HG03139 (cell line): ENCODE measurements at regions not wholly inside any gene's neighbourhood (a gene's known extent, or its start where the extent isn't known, plus 50 kb on each side); places are given as distances from the start of the nearest gene placed in this dataset.
"Not testable (repeated sequence)": the region's sequence is repeated elsewhere in the genome, so short reads cannot be mapped to it uniquely, and the experiment has no call there.

ENCODE experiments used
- ATAC-seq: cut with Tn5 transposase; IDR thresholded peaks from one replicate; pipeline ENCODE4 v1.9.1; 2021; ENCODE audit not compliant: unreplicated experiment

DNA sequence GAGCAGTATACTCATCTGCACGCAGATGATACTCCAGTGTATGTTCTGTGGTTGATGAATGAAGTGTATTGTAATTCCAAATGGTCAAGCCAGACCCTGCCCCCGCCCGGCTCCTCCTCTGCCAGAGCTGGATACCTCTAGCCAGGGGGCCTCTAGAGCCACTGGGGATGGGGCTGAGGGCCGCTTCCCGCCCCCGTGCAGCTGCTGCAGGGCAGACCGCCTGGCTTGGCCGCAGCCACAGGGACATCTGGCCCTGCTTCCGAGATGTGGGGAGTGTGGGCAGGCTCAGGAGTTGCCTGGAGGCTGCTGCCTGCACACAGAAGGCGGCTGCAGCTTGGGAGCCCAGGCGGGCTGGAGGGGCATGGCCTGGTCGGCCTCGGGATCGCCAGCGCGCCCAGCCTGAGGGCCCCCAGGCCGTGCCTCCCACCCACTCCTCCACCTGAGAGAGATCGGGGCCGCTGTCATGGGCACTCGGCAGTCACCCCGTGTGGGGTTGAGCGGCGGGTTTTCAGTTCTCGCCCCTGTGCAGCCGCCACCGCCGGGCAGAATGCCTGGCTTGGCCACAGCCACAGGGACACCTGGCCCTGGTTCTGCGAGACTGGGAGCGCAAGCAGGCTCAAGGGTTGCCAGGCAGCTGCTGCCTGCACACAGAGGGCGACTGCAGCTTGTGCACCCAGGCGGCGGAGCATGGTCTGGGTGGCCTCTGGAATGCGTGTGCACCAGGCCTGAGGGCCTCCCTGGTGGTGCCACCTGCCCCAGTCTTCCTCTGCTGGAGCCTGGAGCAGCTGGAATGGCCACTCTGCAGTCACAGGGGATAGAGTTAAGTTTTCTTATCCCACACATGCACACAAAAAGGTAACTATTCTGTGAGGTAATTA lies 1643.7 kb downstream of the SPATA31A7 start:
- ATAC-seq = not testable (repeated sequence)

GRCh38 chr9:62837254-62837911 lies 1647.5 kb downstream of the SPATA31A7 start:
- peak; percentile 4 for ATAC-seq

DNA sequence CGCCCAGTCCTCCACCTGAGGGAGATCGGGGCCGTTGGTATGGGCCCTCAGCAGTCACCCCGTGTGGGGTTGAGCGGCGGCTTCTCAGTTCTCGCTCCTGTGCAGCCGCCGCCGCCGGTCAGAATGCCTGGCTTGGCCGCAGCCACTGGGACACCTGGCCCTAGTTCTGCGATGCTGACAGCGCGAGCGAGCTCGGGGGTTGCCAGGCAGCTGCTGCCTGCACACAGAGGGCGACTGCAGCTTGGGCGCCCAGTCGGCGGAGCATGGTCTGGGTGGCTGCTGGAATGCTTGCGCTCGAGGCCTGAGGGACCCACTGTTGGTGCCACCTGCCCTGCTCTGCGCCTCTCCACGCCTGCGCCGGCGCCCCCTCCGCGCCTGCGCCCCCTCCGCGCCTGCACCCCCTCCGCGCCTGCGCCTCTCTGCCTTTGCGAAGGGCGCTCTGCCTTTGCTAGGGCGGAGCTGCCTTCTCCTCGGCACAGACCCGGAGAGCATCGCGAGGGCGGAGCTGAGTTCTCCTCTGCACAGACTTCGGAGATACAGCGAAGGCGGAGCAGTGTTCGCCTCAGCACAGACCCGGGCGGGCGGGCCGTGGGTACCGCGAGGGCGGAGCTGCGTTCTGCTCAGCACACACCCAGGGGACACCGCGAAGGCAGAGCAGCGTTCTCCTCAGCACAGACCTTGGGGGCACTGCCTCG lies 1648.3 kb downstream of the SPATA31A7 start:
- peak; percentile 99 for ATAC-seq

- ATAC-seq = not testable (repeated sequence)
These were observed 1649.3 kb downstream of the SPATA31A7 start for GRCh38 chr9:62839168-62839567.

GRCh38 chr9:62843145-62843544 lies 1653.3 kb downstream of the SPATA31A7 start:
- ATAC-seq = not testable (repeated sequence)

DNA sequence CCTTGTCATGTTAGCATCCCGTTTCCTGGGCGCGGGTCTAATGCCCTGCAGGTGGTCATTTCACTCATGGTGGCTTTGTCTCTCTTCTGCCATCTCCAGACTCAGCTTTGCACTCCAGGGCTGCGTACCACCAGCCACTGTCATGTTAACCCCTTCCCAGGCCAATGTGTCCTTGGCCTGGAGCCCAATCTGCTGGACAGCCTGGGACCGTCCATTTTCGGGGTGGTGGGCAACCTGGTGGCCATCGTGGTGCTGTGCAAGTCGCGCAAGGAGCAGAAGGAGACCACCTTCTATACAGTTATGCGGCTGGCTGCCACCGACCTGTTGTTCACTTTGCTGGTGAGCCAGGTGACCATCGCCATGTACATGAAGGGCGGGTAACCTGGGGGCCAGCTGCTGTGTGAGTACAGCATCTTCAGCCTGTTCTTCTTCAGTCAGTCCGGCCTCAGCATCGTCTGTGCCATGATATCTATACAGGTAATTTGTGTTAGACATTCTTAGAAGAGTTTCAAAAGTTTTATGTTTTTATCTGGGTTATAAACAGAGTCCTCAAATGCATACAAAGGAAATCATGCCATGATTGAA lies 1654.0 kb downstream of the SPATA31A7 start:
- not testable (repeated sequence) for ATAC-seq

- ATAC-seq = not testable (repeated sequence)
These were observed 1654.9 kb downstream of the SPATA31A7 start for GRCh38 chr9:62844681-62845185.

GRCh38 chr9:62848258-62848657 lies 1658.4 kb downstream of the SPATA31A7 start:
- not testable (repeated sequence) for ATAC-seq

GRCh38 chr9:62849991-62850390 lies 1660.2 kb downstream of the SPATA31A7 start:
- not testable (repeated sequence) for ATAC-seq

DNA sequence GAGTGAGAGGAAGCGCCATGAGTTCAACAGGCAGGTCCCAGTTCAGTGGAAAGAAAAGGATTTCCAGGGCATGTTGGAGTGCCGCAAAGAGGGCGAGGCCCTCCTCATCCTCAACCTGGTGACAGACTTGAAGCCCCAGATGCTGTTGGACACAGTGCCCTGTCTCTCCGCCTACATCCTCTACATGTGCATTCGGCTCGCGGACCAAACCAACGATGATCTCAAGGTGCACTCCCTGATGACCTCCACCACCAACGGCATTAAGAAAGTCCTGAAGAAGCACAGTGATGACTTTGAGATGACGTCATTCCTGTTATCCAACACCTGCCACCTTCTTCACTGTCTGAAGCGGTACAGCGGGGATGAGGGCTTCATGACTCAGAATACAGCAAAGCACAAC lies 1667.4 kb downstream of the SPATA31A7 start:
- not testable (repeated sequence) for ATAC-seq

DNA sequence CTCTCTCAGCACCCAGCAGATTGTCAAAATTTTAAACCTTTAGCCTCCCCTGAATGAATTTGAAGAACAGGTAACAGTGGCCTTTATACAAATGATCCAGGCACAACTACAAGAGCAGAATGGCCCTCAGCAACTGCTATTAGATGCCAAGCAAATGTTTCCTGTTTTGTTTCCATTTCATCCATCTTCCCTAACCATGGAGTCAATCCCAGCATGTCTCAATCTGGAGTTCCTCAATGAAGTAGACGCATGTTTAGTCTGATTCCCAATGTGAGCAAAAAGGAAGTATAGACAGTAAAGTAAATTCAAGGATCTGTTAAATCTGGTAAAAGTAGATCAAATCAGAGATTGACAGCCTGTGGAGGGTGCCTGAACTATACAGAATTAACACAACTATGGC lies 1668.4 kb downstream of the SPATA31A7 start:
- ATAC-seq = not testable (repeated sequence)

DNA sequence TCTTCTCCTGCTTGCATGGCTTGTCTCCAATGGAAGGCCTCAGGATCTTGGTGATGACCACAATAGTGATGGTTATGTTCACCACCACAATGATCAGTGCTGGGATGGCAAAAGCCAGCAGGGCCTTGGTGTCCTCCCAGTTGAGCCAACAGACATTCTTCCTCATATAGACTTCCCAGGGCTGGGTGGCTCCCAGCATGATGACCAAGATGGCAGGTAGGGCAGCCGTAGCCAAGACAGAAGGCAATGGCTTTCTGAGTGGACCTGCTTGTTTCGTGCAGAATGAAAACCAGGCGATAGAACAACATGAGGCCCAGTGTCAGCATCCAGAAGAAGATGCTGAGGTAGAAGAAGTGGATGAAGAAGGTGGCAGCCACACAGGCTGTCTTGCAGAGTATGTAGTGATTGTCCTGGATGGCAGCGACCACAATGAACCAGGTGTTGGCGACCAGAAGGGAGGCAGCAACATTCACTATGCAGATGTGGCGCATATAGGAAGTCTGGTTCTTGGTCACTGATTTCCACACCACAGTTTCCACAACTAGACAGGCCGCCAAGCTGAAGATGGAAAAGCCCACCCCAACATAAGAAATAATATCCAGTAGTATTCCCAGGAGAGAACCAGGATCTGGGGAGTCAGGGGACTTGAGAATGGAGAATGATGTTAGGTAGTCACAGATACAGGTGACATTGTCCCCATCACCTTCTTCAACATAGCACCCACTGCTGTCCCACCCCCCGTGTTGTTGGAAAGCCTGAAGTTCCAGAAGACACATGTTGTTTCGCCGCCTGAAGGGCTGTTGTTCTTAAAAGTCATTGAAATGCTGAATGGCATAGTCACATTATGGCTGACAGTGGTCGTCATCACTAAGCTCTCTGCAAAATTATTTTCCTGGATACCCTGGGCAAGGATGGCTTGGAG lies 1671.4 kb downstream of the SPATA31A7 start:
- not testable (repeated sequence) for ATAC-seq

DNA sequence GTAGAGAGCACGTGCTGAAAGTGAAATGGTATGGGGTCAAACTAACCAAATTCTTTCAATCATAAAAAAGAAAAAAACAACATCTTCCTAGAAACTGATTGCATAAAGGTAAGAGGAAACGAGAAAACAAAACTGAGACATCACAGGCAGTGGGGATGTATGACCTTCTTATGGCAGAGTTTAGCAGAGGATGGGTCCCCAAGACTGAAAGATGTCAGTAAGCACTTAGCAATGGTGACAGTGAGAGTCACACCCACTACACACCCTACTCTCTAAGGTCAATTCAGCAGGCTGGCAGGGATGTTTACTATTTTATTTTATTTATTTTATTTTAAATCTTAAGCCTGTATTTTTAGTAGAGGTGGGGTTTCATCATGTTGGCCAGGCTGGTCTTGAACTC lies 1672.3 kb downstream of the SPATA31A7 start:
- ATAC-seq = not testable (repeated sequence)

DNA sequence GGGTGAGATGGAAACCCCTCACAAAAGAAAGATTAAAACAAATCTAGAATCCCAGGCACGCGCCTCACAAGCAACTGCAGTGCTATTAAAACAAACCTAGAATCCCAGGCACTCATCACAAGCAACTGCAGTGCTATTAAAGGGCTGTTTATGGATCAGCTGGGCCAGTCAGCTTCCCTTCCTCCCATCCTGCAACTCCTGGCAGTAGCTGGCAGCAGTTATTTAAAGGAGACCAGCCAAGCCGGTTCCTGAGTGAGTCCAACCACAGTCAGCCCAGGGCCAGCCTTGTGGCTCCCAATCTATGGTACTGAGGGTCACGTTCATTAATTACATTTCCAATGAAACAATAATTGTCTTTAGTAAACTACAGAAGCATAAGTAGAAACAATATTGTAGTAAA lies 1673.5 kb downstream of the SPATA31A7 start:
- not testable (repeated sequence) for ATAC-seq

DNA sequence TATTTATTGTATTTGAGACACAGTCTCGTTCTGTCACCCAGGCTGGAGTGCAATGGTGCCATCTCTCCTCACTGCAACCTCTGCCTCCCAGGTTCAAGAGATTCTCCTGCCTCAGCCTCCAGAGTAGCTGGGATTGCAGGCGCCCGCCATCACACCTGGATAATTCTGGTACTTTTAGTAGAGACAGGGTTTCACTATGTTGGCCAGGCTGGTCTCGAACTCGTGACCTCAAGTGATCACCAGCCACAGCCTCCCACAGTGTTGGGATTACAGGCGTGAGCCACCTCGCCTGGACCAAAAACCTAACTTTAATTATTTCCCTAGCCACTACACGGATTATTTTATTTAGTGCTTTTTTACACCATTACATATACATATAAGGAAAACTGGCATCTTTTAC lies 1674.0 kb downstream of the SPATA31A7 start:
- not testable (repeated sequence) for ATAC-seq

GRCh38 chr9:62864481-62865469 lies 1674.9 kb downstream of the SPATA31A7 start:
- ATAC-seq = not testable (repeated sequence)

- ATAC-seq = not testable (repeated sequence)
These were observed 1679.2 kb downstream of the SPATA31A7 start for GRCh38 chr9:62869061-62869460.

- not testable (repeated sequence) for ATAC-seq
These were observed 1681.9 kb downstream of the SPATA31A7 start for GRCh38 chr9:62871765-62872164.

DNA sequence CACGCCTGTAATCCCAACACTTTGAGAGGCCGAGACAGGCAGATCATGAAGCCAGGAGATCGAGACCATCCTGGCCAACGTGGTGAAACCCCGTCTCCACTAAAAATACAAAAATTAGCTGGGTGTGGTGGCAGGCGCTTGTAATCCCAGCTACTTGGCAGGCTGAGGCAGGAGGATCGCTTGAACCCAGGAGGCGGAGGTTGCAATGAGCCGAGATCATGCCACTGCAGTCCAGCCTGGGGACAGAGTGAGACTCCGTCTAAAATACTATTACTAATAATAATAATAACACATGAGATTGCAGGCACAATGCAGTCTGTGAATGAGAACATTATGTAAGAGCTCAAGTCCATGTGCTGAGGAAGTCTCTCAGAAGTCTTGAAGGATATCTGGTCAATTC lies 1684.4 kb downstream of the SPATA31A7 start:
- not testable (repeated sequence) for ATAC-seq
